ENCODE measurements at regions not wholly inside any gene's neighbourhood (a gene's known extent, or its start where the extent isn't known, plus 50 kb on each side); places are given as distances from the start of the nearest gene placed in this dataset.

DNA sequence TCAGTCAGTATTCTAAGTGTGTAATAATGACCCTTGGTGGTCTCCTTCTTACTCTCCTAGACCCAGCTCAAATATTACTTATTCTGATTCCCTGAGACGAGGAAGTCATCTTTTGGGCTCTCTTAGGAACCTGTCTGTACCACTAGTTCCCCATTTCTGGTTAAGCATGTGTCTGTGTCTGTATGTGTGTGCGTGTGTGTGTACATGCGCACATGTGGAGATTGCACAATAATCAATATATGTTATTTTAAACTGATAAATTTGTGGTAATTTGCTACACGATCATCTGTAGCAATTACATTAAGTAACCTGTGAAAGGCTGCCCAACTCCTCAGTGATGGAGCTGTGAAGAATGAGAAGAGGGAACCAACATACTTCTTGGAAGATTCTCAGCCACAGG lies 132.2 kb downstream of the ASCL4 start:
- TF ChIP-seq, protein P1, sequence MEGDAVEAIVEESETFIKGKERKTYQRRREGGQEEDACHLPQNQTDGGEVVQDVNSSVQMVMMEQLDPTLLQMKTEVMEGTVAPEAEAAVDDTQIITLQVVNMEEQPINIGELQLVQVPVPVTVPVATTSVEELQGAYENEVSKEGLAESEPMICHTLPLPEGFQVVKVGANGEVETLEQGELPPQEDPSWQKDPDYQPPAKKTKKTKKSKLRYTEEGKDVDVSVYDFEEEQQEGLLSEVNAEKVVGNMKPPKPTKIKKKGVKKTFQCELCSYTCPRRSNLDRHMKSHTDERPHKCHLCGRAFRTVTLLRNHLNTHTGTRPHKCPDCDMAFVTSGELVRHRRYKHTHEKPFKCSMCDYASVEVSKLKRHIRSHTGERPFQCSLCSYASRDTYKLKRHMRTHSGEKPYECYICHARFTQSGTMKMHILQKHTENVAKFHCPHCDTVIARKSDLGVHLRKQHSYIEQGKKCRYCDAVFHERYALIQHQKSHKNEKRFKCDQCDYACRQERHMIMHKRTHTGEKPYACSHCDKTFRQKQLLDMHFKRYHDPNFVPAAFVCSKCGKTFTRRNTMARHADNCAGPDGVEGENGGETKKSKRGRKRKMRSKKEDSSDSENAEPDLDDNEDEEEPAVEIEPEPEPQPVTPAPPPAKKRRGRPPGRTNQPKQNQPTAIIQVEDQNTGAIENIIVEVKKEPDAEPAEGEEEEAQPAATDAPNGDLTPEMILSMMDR (IDR thresholded peaks at IDR 0.05) = no peak
- no peak for TF ChIP-seq POLR2A (IDR thresholded peaks at IDR 0.05)

Measured in right lobe of liver (tissue), 4 donors.